ENCODE measurements at regions not wholly inside any gene's neighbourhood (a gene's known extent, or its start where the extent isn't known, plus 50 kb on each side); places are given as distances from the start of the nearest gene placed in this dataset.

DNA sequence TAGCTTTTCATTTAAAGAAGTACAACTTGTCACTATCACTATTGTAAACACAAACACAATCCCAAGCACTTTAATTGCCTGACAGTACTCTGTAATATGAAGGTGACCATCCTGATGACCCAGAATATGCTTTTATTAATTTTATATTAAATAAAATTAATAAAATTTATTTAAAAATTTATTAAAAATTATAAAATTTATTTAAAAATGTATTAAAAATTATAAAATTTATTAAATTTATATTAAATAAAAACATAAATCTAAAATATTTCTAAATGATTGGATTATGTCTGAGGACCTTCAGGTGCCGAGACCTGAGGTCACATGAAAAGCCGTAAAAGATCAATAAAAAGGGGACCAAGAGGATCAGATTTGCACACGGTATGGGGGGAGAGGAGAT is 229.8 kb upstream of the KIRREL3 start (continued):
- TF ChIP-seq, protein P1, sequence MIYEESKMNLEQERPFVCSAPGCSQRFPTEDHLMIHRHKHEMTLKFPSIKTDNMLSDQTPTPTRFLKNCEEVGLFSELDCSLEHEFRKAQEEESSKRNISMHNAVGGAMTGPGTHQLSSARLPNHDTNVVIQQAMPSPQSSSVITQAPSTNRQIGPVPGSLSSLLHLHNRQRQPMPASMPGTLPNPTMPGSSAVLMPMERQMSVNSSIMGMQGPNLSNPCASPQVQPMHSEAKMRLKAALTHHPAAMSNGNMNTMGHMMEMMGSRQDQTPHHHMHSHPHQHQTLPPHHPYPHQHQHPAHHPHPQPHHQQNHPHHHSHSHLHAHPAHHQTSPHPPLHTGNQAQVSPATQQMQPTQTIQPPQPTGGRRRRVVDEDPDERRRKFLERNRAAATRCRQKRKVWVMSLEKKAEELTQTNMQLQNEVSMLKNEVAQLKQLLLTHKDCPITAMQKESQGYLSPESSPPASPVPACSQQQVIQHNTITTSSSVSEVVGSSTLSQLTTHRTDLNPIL (CRISPR knock-in tag; IDR thresholded peaks at IDR 0.05; ENCODE audit: low read depth), result no peak

DNA sequence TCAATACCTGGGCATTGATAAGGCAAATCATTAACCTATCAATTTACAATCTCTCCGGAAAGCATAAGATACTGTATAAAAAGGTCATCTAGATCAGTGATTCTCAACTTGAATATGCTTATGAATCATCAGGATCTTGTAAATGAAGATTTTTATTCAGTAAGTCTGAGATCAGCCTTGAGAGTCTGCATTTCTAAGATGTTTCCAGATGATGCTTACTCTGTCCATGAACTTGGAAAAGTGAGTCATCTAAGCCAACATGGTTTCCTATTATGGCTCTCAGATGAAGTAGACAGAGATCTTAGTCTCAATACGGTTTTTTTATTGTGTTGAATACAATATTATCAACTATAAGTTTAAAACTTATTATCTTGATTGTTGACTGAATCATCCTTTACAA is 226.4 kb upstream of the KIRREL3 start:
- no peak for ATAC-seq
- TF ChIP-seq, protein P1 (CRISPR knock-in tag; IDR thresholded peaks at IDR 0.05; ENCODE audit: low read depth), result no peak
- TF ChIP-seq PPARA (CRISPR knock-in tag; IDR thresholded peaks at IDR 0.05; ENCODE audit: borderline replicate concordance), result no peak
- TF ChIP-seq, protein P2, sequence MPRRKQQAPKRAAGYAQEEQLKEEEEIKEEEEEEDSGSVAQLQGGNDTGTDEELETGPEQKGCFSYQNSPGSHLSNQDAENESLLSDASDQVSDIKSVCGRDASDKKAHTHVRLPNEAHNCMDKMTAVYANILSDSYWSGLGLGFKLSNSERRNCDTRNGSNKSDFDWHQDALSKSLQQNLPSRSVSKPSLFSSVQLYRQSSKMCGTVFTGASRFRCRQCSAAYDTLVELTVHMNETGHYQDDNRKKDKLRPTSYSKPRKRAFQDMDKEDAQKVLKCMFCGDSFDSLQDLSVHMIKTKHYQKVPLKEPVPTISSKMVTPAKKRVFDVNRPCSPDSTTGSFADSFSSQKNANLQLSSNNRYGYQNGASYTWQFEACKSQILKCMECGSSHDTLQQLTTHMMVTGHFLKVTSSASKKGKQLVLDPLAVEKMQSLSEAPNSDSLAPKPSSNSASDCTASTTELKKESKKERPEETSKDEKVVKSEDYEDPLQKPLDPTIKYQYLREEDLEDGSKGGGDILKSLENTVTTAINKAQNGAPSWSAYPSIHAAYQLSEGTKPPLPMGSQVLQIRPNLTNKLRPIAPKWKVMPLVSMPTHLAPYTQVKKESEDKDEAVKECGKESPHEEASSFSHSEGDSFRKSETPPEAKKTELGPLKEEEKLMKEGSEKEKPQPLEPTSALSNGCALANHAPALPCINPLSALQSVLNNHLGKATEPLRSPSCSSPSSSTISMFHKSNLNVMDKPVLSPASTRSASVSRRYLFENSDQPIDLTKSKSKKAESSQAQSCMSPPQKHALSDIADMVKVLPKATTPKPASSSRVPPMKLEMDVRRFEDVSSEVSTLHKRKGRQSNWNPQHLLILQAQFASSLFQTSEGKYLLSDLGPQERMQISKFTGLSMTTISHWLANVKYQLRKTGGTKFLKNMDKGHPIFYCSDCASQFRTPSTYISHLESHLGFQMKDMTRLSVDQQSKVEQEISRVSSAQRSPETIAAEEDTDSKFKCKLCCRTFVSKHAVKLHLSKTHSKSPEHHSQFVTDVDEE (CRISPR knock-in tag; IDR thresholded peaks at IDR 0.05), result no peak
- no peak for TF ChIP-seq ZFP3 (CRISPR knock-in tag; IDR thresholded peaks at IDR 0.05)
- TF ChIP-seq RARB (CRISPR knock-in tag; IDR thresholded peaks at IDR 0.05), result no peak
- no peak for TF ChIP-seq ZNF565 (CRISPR knock-in tag; conservative IDR thresholded peaks at IDR 0.05; ENCODE audit: low read depth)
- TF ChIP-seq SNAI2 (CRISPR knock-in tag; IDR thresholded peaks at IDR 0.05), result no peak
- TF ChIP-seq, protein P3, sequence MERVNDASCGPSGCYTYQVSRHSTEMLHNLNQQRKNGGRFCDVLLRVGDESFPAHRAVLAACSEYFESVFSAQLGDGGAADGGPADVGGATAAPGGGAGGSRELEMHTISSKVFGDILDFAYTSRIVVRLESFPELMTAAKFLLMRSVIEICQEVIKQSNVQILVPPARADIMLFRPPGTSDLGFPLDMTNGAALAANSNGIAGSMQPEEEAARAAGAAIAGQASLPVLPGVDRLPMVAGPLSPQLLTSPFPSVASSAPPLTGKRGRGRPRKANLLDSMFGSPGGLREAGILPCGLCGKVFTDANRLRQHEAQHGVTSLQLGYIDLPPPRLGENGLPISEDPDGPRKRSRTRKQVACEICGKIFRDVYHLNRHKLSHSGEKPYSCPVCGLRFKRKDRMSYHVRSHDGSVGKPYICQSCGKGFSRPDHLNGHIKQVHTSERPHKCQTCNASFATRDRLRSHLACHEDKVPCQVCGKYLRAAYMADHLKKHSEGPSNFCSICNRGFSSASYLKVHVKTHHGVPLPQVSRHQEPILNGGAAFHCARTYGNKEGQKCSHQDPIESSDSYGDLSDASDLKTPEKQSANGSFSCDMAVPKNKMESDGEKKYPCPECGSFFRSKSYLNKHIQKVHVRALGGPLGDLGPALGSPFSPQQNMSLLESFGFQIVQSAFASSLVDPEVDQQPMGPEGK (CRISPR knock-in tag; IDR thresholded peaks at IDR 0.05; ENCODE audit: borderline replicate concordance), result no peak
- TF ChIP-seq, protein P4, sequence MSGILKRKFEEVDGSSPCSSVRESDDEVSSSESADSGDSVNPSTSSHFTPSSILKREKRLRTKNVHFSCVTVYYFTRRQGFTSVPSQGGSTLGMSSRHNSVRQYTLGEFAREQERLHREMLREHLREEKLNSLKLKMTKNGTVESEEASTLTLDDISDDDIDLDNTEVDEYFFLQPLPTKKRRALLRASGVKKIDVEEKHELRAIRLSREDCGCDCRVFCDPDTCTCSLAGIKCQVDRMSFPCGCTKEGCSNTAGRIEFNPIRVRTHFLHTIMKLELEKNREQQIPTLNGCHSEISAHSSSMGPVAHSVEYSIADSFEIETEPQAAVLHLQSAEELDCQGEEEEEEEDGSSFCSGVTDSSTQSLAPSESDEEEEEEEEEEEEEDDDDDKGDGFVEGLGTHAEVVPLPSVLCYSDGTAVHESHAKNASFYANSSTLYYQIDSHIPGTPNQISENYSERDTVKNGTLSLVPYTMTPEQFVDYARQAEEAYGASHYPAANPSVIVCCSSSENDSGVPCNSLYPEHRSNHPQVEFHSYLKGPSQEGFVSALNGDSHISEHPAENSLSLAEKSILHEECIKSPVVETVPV (CRISPR knock-in tag; IDR thresholded peaks at IDR 0.05), result no peak
- TF ChIP-seq ARNTL (CRISPR knock-in tag; IDR thresholded peaks at IDR 0.05; ENCODE audit: borderline replicate concordance, low read depth), result no peak
- no peak for TF ChIP-seq ZFP30 (CRISPR knock-in tag; IDR thresholded peaks at IDR 0.05)
- TF ChIP-seq ZNF8 (CRISPR knock-in tag; IDR thresholded peaks at IDR 0.05), result no peak
- no peak for TF ChIP-seq TOX (CRISPR knock-in tag; IDR thresholded peaks at IDR 0.05; ENCODE audit: borderline replicate concordance)
- TF ChIP-seq ISL1 (CRISPR knock-in tag; IDR thresholded peaks at IDR 0.05), result no peak

DNA sequence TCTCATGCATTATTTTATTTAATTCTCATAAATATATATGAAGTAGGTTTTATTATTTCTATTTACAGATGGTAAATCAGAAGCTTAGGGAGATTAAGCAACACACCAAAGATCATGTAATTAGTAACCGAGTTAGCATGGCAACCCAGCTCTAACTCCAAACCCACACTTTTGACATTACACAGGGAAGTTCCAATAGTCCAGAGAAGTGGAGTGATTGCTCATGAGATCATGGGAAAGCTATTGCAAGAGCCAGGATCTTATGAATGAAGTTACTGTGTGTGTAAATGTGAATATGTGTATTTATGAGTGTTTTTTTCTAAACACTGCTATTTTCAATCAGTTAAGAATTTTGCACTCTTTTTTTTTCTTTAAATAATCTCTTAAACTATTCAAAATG is 225.8 kb upstream of the KIRREL3 start:
- no peak for ATAC-seq
- no peak for TF ChIP-seq ZNF565 (CRISPR knock-in tag; conservative IDR thresholded peaks at IDR 0.05; ENCODE audit: low read depth)
- no peak for TF ChIP-seq RARB (CRISPR knock-in tag; IDR thresholded peaks at IDR 0.05)
- TF ChIP-seq, protein P2 (CRISPR knock-in tag; IDR thresholded peaks at IDR 0.05), result no peak
- TF ChIP-seq, protein P3 (CRISPR knock-in tag; IDR thresholded peaks at IDR 0.05; ENCODE audit: borderline replicate concordance), result no peak
- TF ChIP-seq TOX (CRISPR knock-in tag; IDR thresholded peaks at IDR 0.05; ENCODE audit: borderline replicate concordance), result no peak
- TF ChIP-seq BACH2 (CRISPR knock-in tag; IDR thresholded peaks at IDR 0.05; ENCODE audit: borderline replicate concordance), result no peak
- no peak for TF ChIP-seq ZNF8 (CRISPR knock-in tag; IDR thresholded peaks at IDR 0.05)
- no peak for TF ChIP-seq ESRRG (CRISPR knock-in tag; IDR thresholded peaks at IDR 0.05)
- TF ChIP-seq ARNTL (CRISPR knock-in tag; IDR thresholded peaks at IDR 0.05; ENCODE audit: borderline replicate concordance, low read depth), result no peak
